Stomach (tissue), 4 donors: ENCODE measurements at regions not wholly inside any gene's neighbourhood (a gene's known extent, or its start where the extent isn't known, plus 50 kb on each side); places are given as distances from the start of the nearest gene placed in this dataset.

ENCODE experiments used
- CTCF ChIP-seq, 7 experiments: fragments of 450-650 bp in 4 of 7; fragments of 200-600 bp in 3 of 7; sonication (generic) in 3 of 7; IDR thresholded peaks; one replicate each; pipeline ENCODE4 v1.5.1; 2016 to 2019; ENCODE audit warnings: antibody characterized with exemption in 7 of 7, control low read depth in 2 of 7, mild to moderate bottlenecking in 1 of 7
- EP300 ChIP-seq: sonication (generic); formaldehyde crosslinking; IDR thresholded peaks from one replicate; pipeline ENCODE4 v1.6.1; 2017; ENCODE audit warnings: antibody characterized with exemption
- POLR2A ChIP-seq, 4 donors: fragments of 450-650 bp; IDR thresholded peaks; one replicate each; pipeline ENCODE4 v1.6.1; 2016; ENCODE audit warnings: antibody characterized with exemption in 4 of 4, control low read depth in 2 of 4, mild to moderate bottlenecking in 1 of 4, moderate library complexity in 1 of 4
- POLR2AphosphoS5 ChIP-seq, 3 donors: sonication (generic); formaldehyde crosslinking; IDR thresholded peaks; one replicate each; pipeline ENCODE4 v1.6.1; 2016; ENCODE audit warnings: antibody characterized with exemption in 3 of 3

DNA sequence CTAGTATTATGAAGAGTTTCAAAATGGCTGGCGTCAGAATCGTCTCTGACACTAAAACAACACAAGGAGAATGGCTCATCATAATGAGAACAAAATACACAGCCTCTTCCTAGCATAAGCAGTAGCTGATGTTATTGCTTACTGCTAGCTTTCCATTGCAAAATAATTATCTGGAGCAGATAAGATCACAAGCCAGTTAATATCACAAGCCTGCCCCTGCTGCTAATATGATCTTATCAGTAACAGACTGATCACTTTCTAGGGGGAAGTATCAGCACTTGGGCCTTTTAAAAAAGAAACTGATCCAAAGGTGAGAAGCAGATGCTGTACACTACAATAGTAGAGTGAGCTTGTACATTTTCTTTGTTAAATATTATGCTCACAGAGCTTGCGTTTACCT is 554.8 kb upstream of the PABPC4L start:
- no peak for TF ChIP-seq POLR2AphosphoS5 (IDR thresholded peaks at IDR 0.05)
- no peak for TF ChIP-seq POLR2A (IDR thresholded peaks at IDR 0.05)
- TF ChIP-seq CTCF (IDR thresholded peaks at IDR 0.05), result no peak
- no peak for TF ChIP-seq EP300
